SK-N-SH (cell line): ENCODE measurements at regions not wholly inside any gene's neighbourhood (a gene's known extent, or its start where the extent isn't known, plus 50 kb on each side); places are given as distances from the start of the nearest gene placed in this dataset.

Experiments used
- small RNA-seq, 7 experiments: library from RNA; depleted of rRNA; stranded (forward); fragments of <200 nt; gene quantifications; one replicate each; pipeline ENCODE3, GENCODE V24; 2012

Small RNA genes lying in the stretch of these regions (small RNA-seq; reads per million reads assigned to genes)
- gene RF00019 (0 reads per million in 7 experiments), gene RN7SL183P (0 reads per million in 7 experiments)
